Spleen (tissue), 11 donors: ENCODE measurements at regions not wholly inside any gene's neighbourhood (a gene's known extent, or its start where the extent isn't known, plus 50 kb on each side); places are given as distances from the start of the nearest gene placed in this dataset.

Experiments used
- DNase-seq: peaks from one replicate; pipeline ENCODE4 v3.0.0-alpha.2; 2020
- H3K27ac ChIP-seq, 8 donors: fragments of 200-600 bp; sonication (generic) in 7 of 8; 1 replicate in 4 of 8; 2 replicates in 4 of 8; pipeline versions ENCODE4 v1.5.0 to v1.8.0; 2016 to 2021; ENCODE audit warnings: inconsistent platforms in 4 of 8, mild to moderate bottlenecking in 4 of 8, moderate library complexity in 1 of 8
- H3K27me3 ChIP-seq, 7 donors: fragments of 200-600 bp; sonication (generic) in 6 of 7; replicated peaks in 1 of 7; 1 replicate in 4 of 7; 2 replicates in 3 of 7; pipeline versions ENCODE4 v1.5.0 to v1.8.0; 2016 to 2021; ENCODE audit warnings: inconsistent platforms in 3 of 7, mild to moderate bottlenecking in 1 of 7
- H3K36me3 ChIP-seq, 6 donors: fragments of 200-600 bp; sonication (generic) in 5 of 6; 1 replicate in 4 of 6; 2 replicates in 2 of 6; pipeline versions ENCODE4 v1.5.0 to v1.8.0; 2016 to 2021; ENCODE audit warnings: inconsistent platforms in 2 of 6
- H3K4me1 ChIP-seq, 6 donors: fragments of 200-600 bp; sonication (generic) in 5 of 6; 1 replicate in 3 of 6; 2 replicates in 3 of 6; pipeline versions ENCODE4 v1.5.0 to v1.8.0; 2016 to 2021; ENCODE audit warnings: inconsistent platforms in 3 of 6
- H3K4me3 ChIP-seq, 8 donors: fragments of 200-600 bp; sonication (generic) in 7 of 8; 1 replicate in 4 of 8; 2 replicates in 4 of 8; pipeline versions ENCODE4 v1.5.0 to v1.8.0; 2016 to 2021; ENCODE audit warnings: inconsistent platforms in 4 of 8, mild to moderate bottlenecking in 4 of 8, moderate library complexity in 2 of 8
- H3K9me3 ChIP-seq, 8 donors: fragments of 200-600 bp; sonication (generic) in 7 of 8; 1 replicate in 4 of 8; 2 replicates in 4 of 8; pipeline versions ENCODE4 v1.5.0 to v1.8.0; 2016 to 2021; ENCODE audit warnings: inconsistent platforms in 4 of 8
- POLR2A ChIP-seq, 3 donors: fragments of 450-650 bp; IDR thresholded peaks; one replicate each; pipeline ENCODE4 v1.5.1; 2017; ENCODE audit warnings: antibody characterized with exemption in 3 of 3, mild to moderate bottlenecking in 1 of 3
- POLR2AphosphoS5 ChIP-seq, 3 donors: sonication (generic); formaldehyde crosslinking; IDR thresholded peaks; one replicate each; pipeline ENCODE4 v1.5.1; 2017; ENCODE audit warnings: antibody characterized with exemption in 3 of 3
- WGBS, 5 donors: extraction: QIAGEN DNeasy Blood & Tissue Kit in 3 of 5; methylation state at CpG; one replicate each; pipeline versions ENCODE4 v1.1.5 to v1.1.7; 2013 to 2018; 5-methylcytosine and 5-hydroxymethylcytosine counted together
- intact Hi-C: fragments of 100-400 bp; cut with DNase I; formaldehyde crosslinking; loops from one replicate; pipeline ENCODE4 v1.15.0; 2023; ENCODE audit warnings: low total_unique reads
- TF ChIP-seq, protein P1 (sequence below), 11 experiments: fragments of 200-600 bp in 7 of 11; fragments of 450-650 bp in 4 of 11; sonication (generic) in 4 of 11; IDR thresholded peaks in 8 of 11; conservative IDR thresholded peaks in 3 of 11; 1 replicate in 7 of 11; 2 replicates in 4 of 11; pipeline versions ENCODE4 v1.4.0 to v1.8.0; 2016 to 2021; ENCODE audit warnings: antibody characterized with exemption in 11 of 11, inconsistent platforms in 4 of 11, mild to moderate bottlenecking in 1 of 11
- donor health status: healthy with polysubstance abuse.
- donor health status: DM: no; HTN: no; CAD: no; lungs with moderate emphysema.
- donor health status: DM: no; HTN: no; CAD: no.
- donor health status: Bipolar disorder and iron deficiency.
- donor health status: healthy.
- donor health status: DM: no; HTN: no; CAD: no.
- donor health status: DM: yes; HTN: yes; CAD: no.

DNA sequence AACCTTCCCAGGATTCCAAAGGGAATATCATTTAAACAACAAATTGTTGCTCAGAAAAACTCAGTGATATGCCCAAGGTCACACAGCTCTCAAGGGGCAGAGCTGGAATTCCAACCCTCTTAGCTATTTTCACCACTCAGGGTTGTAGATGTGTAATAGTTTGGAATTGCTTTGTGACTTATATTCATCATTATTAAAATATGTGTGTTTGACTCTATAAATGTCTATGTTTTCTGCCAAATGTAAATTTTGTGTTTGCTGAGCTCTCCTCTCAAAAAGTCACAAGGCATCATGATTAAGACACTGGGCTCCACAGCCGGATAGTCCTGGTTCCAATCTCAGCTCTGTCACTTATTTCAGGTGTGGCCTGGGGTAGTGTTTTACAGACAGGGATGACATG, 407.3 kb downstream of the TMEM135 start:
- no peak overlapping the region for H3K4me3 ChIP-seq
- intact Hi-C loops = no loop called here
- DNase-seq = no peak
- H3K9me3 ChIP-seq = no peaks in the 10 kb centered on the region
- H3K27me3 ChIP-seq = no peaks in the 10 kb centered on the region
- TF ChIP-seq, protein P1, sequence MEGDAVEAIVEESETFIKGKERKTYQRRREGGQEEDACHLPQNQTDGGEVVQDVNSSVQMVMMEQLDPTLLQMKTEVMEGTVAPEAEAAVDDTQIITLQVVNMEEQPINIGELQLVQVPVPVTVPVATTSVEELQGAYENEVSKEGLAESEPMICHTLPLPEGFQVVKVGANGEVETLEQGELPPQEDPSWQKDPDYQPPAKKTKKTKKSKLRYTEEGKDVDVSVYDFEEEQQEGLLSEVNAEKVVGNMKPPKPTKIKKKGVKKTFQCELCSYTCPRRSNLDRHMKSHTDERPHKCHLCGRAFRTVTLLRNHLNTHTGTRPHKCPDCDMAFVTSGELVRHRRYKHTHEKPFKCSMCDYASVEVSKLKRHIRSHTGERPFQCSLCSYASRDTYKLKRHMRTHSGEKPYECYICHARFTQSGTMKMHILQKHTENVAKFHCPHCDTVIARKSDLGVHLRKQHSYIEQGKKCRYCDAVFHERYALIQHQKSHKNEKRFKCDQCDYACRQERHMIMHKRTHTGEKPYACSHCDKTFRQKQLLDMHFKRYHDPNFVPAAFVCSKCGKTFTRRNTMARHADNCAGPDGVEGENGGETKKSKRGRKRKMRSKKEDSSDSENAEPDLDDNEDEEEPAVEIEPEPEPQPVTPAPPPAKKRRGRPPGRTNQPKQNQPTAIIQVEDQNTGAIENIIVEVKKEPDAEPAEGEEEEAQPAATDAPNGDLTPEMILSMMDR (IDR thresholded peaks at IDR 0.05 in 8 of 11, conservative IDR thresholded peaks at IDR 0.05 in 3 of 11) = no peak
- no peak for TF ChIP-seq POLR2AphosphoS5 (IDR thresholded peaks at IDR 0.05)
- TF ChIP-seq POLR2A (IDR thresholded peaks at IDR 0.05) = no peak
- H3K27ac ChIP-seq = no peak overlapping the region
- no peaks in the 10 kb centered on the region for H3K36me3 ChIP-seq
- WGBS, 5 donors = 78 to 93% (median 87%) methylated on average over 1 of the region's 1 CpG
- H3K4me1 ChIP-seq = no peaks in the 10 kb centered on the region

DNA sequence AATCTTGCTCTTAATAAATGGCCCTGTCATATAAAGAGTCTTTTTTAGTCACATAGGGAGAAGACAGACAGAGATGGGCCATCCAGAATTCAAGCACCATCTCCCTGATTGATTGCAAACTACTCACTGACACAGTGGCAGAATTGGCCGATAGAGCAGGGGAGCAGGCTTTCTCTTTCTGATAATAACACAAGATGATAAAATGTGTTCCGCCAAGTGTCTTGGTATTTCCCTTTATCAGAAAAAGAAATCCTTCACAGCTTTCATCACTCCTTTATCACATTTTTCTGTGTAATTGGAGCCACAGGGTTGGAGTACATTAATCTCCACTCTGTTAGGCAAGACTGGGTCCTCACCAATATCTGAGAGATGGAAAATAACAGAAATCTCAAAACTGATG, 406.0 kb downstream of the TMEM135 start:
- no peaks in the 10 kb centered on the region for H3K27me3 ChIP-seq
- 62 to 94% (median 81%) methylated on average over 2 of the region's 2 CpGs for WGBS, 5 donors
- no peak overlapping the region for H3K4me3 ChIP-seq
- TF ChIP-seq, protein P1 (IDR thresholded peaks at IDR 0.05 in 8 of 11, conservative IDR thresholded peaks at IDR 0.05 in 3 of 11) = no peak
- TF ChIP-seq POLR2A (IDR thresholded peaks at IDR 0.05) (no peak), POLR2AphosphoS5 (IDR thresholded peaks at IDR 0.05) (no peak)
- intact Hi-C loops = no loop called here
- H3K27ac ChIP-seq = no peak overlapping the region
- DNase-seq = no peak
- no peaks in the 10 kb centered on the region for H3K4me1 ChIP-seq
- no peaks in the 10 kb centered on the region for H3K9me3 ChIP-seq
- H3K36me3 ChIP-seq = no peaks in the 10 kb centered on the region

DNA sequence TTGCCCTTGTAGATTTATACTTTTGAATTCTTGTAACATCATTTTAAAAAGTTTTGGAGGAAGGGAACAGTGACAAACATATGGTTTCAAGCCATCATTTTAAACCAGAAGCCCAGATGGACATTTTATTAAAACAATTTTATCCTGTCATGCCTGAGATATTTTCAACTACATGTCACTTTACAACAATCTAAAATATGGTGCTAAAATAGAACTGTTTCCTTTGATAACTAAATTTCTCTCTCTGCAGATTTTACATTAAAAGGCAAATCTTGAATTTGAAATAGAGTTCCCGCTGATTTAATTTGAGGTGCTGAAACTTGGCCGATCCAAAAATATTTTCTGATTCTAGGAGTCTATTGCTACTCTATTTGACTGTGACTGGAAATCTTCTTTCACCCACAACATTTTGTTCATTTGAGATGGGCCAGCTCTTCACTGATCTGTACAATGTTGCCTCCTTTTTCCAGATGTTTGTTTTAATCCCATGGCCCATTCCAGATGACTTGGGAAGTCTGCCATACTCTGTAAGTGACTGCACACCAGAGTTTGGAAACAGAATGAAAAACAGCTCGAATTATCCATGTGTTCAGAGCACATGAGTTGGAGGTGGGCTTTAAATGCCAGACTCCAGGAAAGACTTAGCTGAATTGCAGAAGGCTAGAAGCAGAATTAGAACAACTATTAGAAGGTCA, 402.5 kb downstream of the TMEM135 start:
- no peak overlapping the region for H3K27ac ChIP-seq

DNA sequence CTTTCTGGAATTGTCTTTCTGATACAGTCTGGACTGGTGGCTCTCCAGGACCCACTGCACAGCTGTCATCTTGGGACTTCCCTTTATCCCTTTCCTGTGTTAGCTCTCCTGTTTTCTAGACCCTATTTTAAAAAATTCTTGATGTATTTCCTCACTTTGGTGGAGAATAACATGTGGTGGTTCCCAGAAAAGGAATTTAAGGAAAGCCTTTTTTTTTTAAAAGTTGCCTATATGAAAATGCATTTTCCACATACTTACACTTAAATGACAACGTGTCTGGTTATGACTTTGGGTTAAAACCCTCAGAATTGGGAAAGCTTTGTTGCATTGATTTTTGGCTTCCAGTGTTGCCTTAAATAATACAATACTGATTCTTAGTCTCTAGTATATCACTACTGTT, 400.7 kb downstream of the TMEM135 start:
- H3K27me3 ChIP-seq = no peaks in the 10 kb centered on the region
- no peaks in the 10 kb centered on the region for H3K36me3 ChIP-seq
- 70 to 77% (median 75%) methylated on average over 1 of the region's 1 CpG for WGBS, 5 donors
- H3K4me3 ChIP-seq = no peak overlapping the region
- no peak for DNase-seq
- no peaks in the 10 kb centered on the region for H3K9me3 ChIP-seq
- TF ChIP-seq POLR2AphosphoS5 (IDR thresholded peaks at IDR 0.05) = no peak
- TF ChIP-seq POLR2A (IDR thresholded peaks at IDR 0.05) = no peak
- TF ChIP-seq, protein P1 (IDR thresholded peaks at IDR 0.05 in 8 of 11, conservative IDR thresholded peaks at IDR 0.05 in 3 of 11) = no peak
- H3K27ac ChIP-seq = no peak overlapping the region
- intact Hi-C loops = no loop called here
- H3K4me1 ChIP-seq = no peaks in the 10 kb centered on the region

More for the DNA sequence above, 402.5 kb downstream of the TMEM135 start:
- Histone ChIP-seq H3K9me3 (no peaks in the 10 kb centered on the region), H3K4me3 (no peak overlapping the region), H3K27me3 (no peaks in the 10 kb centered on the region), H3K36me3 (no peaks in the 10 kb centered on the region), H3K4me1 (no peaks in the 10 kb centered on the region)
- intact Hi-C loops = no loop called here
- DNase-seq = no peak
- TF ChIP-seq, protein P1 (IDR thresholded peaks at IDR 0.05 in 8 of 11, conservative IDR thresholded peaks at IDR 0.05 in 3 of 11) = no peak
- TF ChIP-seq POLR2A (IDR thresholded peaks at IDR 0.05) (no peak), POLR2AphosphoS5 (IDR thresholded peaks at IDR 0.05) (no peak)
- whole genome bisulfite sequencing, 5 donors = 62 to 79% (median 73%) methylated on average over 3 of the region's 3 CpGs
